ENCODE measurements at regions not wholly inside any gene's neighbourhood (a gene's known extent, or its start where the extent isn't known, plus 50 kb on each side); places are given as distances from the start of the nearest gene placed in this dataset.

GRCh38 chr1:199205740-199206441 is 567.1 kb downstream of the PTPRC start:
- TF ChIP-seq, protein P1, sequence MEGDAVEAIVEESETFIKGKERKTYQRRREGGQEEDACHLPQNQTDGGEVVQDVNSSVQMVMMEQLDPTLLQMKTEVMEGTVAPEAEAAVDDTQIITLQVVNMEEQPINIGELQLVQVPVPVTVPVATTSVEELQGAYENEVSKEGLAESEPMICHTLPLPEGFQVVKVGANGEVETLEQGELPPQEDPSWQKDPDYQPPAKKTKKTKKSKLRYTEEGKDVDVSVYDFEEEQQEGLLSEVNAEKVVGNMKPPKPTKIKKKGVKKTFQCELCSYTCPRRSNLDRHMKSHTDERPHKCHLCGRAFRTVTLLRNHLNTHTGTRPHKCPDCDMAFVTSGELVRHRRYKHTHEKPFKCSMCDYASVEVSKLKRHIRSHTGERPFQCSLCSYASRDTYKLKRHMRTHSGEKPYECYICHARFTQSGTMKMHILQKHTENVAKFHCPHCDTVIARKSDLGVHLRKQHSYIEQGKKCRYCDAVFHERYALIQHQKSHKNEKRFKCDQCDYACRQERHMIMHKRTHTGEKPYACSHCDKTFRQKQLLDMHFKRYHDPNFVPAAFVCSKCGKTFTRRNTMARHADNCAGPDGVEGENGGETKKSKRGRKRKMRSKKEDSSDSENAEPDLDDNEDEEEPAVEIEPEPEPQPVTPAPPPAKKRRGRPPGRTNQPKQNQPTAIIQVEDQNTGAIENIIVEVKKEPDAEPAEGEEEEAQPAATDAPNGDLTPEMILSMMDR (IDR thresholded peaks at IDR 0.05), result no peak
- no peak for TF ChIP-seq POLR2A (IDR thresholded peaks at IDR 0.05)
